C4-2B (cell line): ENCODE measurements at regions not wholly inside any gene's neighbourhood (a gene's known extent, or its start where the extent isn't known, plus 50 kb on each side); places are given as distances from the start of the nearest gene placed in this dataset.

Source experiments
- H3K27ac ChIP-seq: fragments of 450-650 bp; 2 replicates; pipeline ENCODE4 v1.5.1; 2017
- ZFX ChIP-seq: fragments of 450-650 bp; IDR thresholded peaks from 2 replicates; pipeline ENCODE4 v1.6.1; 2017
- TF ChIP-seq, protein P1 (sequence below): fragments of 450-650 bp; conservative IDR thresholded peaks from 2 replicates; pipeline ENCODE4 v1.5.1; 2017; ENCODE audit warnings: mild to moderate bottlenecking

DNA sequence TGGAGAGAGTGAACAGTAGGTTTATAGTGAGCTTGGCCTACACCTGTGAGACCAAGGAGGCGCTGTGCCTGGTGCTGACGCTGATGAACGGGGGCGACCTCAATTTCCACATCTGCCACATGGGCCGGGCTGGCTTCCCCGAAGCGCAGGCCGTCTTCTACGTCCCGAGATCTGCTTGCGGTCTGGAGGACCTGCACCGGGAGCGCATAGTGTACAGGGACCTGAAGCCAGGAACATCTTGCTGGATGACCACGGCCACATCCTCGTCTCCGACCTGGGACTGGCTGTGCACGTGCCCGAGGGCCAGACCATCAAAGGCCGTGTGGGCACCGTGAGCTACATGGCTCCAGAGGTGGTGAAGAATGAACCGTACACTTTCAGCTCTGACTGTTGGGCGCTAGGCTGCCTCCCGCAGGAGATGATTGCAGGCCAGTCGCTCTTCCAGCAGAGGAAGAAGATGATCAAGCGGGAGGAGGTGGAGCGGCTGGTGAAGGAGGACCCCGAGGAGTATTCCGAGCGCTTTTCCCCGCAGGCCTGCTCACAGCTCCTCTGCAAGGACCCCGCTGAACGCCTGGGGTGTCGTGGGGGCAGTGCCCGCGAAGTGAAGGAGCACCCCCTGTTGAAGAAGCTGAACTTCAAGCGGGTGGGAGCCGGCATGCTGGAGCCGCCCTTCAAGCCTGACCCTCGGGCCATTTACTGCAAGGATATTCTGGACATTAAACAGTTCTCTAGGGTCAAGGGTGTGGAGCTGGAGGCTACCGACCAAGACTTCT is 139.0 kb downstream of the ZDHHC20 start:
- H3K27ac ChIP-seq = no peak overlapping the region
- TF ChIP-seq ZFX = no peak
- TF ChIP-seq, protein P1, sequence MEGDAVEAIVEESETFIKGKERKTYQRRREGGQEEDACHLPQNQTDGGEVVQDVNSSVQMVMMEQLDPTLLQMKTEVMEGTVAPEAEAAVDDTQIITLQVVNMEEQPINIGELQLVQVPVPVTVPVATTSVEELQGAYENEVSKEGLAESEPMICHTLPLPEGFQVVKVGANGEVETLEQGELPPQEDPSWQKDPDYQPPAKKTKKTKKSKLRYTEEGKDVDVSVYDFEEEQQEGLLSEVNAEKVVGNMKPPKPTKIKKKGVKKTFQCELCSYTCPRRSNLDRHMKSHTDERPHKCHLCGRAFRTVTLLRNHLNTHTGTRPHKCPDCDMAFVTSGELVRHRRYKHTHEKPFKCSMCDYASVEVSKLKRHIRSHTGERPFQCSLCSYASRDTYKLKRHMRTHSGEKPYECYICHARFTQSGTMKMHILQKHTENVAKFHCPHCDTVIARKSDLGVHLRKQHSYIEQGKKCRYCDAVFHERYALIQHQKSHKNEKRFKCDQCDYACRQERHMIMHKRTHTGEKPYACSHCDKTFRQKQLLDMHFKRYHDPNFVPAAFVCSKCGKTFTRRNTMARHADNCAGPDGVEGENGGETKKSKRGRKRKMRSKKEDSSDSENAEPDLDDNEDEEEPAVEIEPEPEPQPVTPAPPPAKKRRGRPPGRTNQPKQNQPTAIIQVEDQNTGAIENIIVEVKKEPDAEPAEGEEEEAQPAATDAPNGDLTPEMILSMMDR = no peak

- H3K27ac ChIP-seq = no peak overlapping the region
- TF ChIP-seq, protein P1 = no peak
- no peak for TF ChIP-seq ZFX
Measured at GRCh38 chr13:21320642-21321034, 138.5 kb downstream of the ZDHHC20 start.

- TF ChIP-seq, protein P1 = no peak
- TF ChIP-seq ZFX = no peak
- no peak overlapping the region for H3K27ac ChIP-seq
Measured at GRCh38 chr13:21321269-21321668, 137.8 kb downstream of the ZDHHC20 start.

DNA sequence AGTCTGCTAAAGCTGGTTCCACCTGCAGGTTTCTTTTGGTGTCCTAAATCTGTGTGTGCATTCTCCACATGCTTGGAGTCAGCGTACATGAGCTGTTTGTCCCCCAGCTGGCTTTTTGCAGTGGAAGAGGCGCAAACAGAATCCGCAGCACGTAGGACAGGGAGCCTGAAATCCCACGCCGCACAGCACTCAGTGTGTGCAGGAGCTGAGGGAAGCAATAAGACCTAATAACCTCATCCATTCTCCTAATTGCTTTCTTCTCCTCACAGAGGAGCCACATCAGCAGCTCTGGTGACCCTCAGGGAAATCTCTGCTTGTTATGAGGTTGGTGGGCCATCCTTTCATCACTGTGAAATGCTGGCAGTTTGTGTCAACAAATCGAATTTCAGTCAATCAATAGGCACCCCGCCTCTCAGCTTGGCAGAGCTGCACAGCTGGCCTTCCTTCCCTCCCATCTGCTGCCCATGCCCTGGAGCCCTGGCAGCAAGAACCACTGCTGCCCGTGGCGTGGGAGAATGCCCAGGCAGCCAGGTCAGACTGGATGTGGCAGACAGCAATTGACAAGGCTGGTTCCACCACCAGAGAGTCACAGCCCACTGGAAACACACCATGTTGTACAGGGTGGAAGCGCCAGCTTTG is 136.7 kb downstream of the ZDHHC20 start:
- H3K27ac ChIP-seq = no peak overlapping the region
- TF ChIP-seq, protein P1 = no peak
- no peak for TF ChIP-seq ZFX
